H1 (cell line): ENCODE measurements at regions not wholly inside any gene's neighbourhood (a gene's known extent, or its start where the extent isn't known, plus 50 kb on each side); places are given as distances from the start of the nearest gene placed in this dataset.

Experiments used
- CTCF ChIA-PET: fragments of 300-600 bp; sonication (Branson Sonifier 250); formaldehyde crosslinking; loops from one replicate; lab custom pipeline; 2021; ENCODE audit not compliant: partially characterized antibody; lab: Charles Lee
- POLR2A ChIA-PET: fragments of 300-600 bp; sonication (Branson Sonifier 250); formaldehyde crosslinking; loops from one replicate; lab custom pipeline; 2021; ENCODE audit warnings: inconsistent platforms; ENCODE audit not compliant: partially characterized antibody; lab: Charles Lee
- DNase-seq, 2 experiments: peaks; one replicate each; pipeline versions ENCODE4 v3.0.0 to v3.0.0-alpha.2; 2010 to 2022; ENCODE audit warnings: low spot score in 2 of 2, low read depth in 1 of 2, mixed read lengths in 1 of 2
- FAIRE-seq: peaks from 2 replicates; lab custom pipeline; 2011; peaks lifted over from hg19 to GRCh38; lab: Jason Lieb, UNC
- H2AFZ ChIP-seq: 2 replicates; pipeline ENCODE4 v1.8.1; 2012; ENCODE audit warnings: low read length, inconsistent platforms
- H2AK5ac ChIP-seq: 2 replicates; pipeline ENCODE4 v1.6.1; 2013; ENCODE audit warnings: low read depth, low read length
- H2BK120ac ChIP-seq: replicated peaks from 2 replicates; pipeline ENCODE3; 2013; ENCODE audit warnings: low read depth, low read length, inconsistent platforms
- H2BK12ac ChIP-seq: 2 replicates; pipeline ENCODE4 v1.6.1; 2013; ENCODE audit warnings: low read depth, low read length
- H2BK15ac ChIP-seq: 2 replicates; pipeline ENCODE4 v1.6.1; 2013; ENCODE audit warnings: low read length
- H2BK20ac ChIP-seq: 2 replicates; pipeline ENCODE4 v1.6.1; 2013; ENCODE audit warnings: low read length
- H2BK5ac ChIP-seq: 2 replicates; pipeline ENCODE4 v1.6.1; 2013; ENCODE audit warnings: low read depth, low read length
- H3K14ac ChIP-seq: 2 replicates; pipeline ENCODE4 v1.6.1; 2013; ENCODE audit warnings: inconsistent platforms; ENCODE audit not compliant: insufficient read length
- H3K18ac ChIP-seq: 2 replicates; pipeline ENCODE4 v1.6.1; 2013; ENCODE audit warnings: low read length; ENCODE audit errors: extremely low read depth
- H3K23ac ChIP-seq: 2 replicates; pipeline ENCODE4 v1.6.1; 2013; ENCODE audit warnings: inconsistent platforms; ENCODE audit not compliant: insufficient read length
- H3K23me2 ChIP-seq: 2 replicates; pipeline ENCODE4 v1.6.1; 2013; ENCODE audit warnings: low read depth, low read length
- H3K27ac ChIP-seq: 2 replicates; pipeline ENCODE4 v1.6.1; 2011; ENCODE audit warnings: low read depth, low read length, inconsistent platforms
- H3K27me3 ChIP-seq, 4 experiments: replicated peaks in 1 of 4; 1 replicate in 1 of 4; 2 replicates in 3 of 4; pipeline versions ENCODE4 v1.6.1 to v1.8.1; 2011 to 2013; ENCODE audit warnings: low read length in 3 of 4, mild to moderate bottlenecking in 3 of 4, inconsistent platforms in 2 of 4, mixed read lengths in 2 of 4, moderate library complexity in 1 of 4; ENCODE audit not compliant: control insufficient read depth in 3 of 4, insufficient read depth in 3 of 4; ENCODE audit errors: extremely low read depth in 1 of 4
- H3K36me3 ChIP-seq, 4 experiments: 2 replicates each; pipeline versions ENCODE4 v1.6.1 to v1.8.1; 2011 to 2013; ENCODE audit warnings: mild to moderate bottlenecking in 4 of 4, low read length in 3 of 4, moderate library complexity in 2 of 4, control low read depth in 1 of 4, inconsistent platforms in 1 of 4; ENCODE audit not compliant: insufficient read depth in 4 of 4, control insufficient read depth in 2 of 4
- H3K4ac ChIP-seq: replicated peaks from 2 replicates; pipeline ENCODE3; 2013; ENCODE audit warnings: low read length, low read depth, mixed read lengths, inconsistent platforms; ENCODE audit not compliant: insufficient read length
- H3K4me1 ChIP-seq, 4 experiments: replicated peaks in 1 of 4; 1 replicate in 1 of 4; 2 replicates in 3 of 4; pipeline versions ENCODE4 v1.6.1 to v1.8.1; 2011 to 2013; ENCODE audit warnings: low read length in 3 of 4, inconsistent platforms in 2 of 4, mixed read lengths in 1 of 4; ENCODE audit not compliant: insufficient read depth in 4 of 4, control insufficient read depth in 3 of 4
- H3K4me2 ChIP-seq, 2 experiments: 2 replicates each; pipeline versions ENCODE4 v1.6.1 to v1.8.1; 2011 to 2013; ENCODE audit warnings: low read depth in 2 of 2, low read length in 2 of 2, control low read depth in 1 of 2, inconsistent platforms in 1 of 2, mild to moderate bottlenecking in 1 of 2; ENCODE audit not compliant: insufficient read depth in 1 of 2
- H3K4me3 ChIP-seq, 4 experiments: fragments of 200-600, 300-600 bp in 1 of 4; sonication (generic), shearing (Covaris generic), sonication (Bioruptor Twin) in 1 of 4; 2 replicates each; pipeline versions ENCODE4 v1.5.1 to v1.8.1; 2011 to 2016; ENCODE audit warnings: low read length in 4 of 4, low read depth in 3 of 4, control low read depth in 2 of 4, inconsistent platforms in 2 of 4, mild to moderate bottlenecking in 2 of 4, mixed read lengths in 1 of 4, moderate library complexity in 1 of 4; ENCODE audit not compliant: insufficient read depth in 2 of 4; ENCODE audit errors: extremely low read depth in 1 of 4
- H3K56ac ChIP-seq: replicated peaks from 2 replicates; pipeline ENCODE3; 2013; ENCODE audit warnings: low read depth, mild to moderate bottlenecking, mixed read lengths, low read length, inconsistent platforms; ENCODE audit not compliant: insufficient read length
- H3K79me1 ChIP-seq: 2 replicates; pipeline ENCODE4 v1.6.1; 2013; ENCODE audit warnings: low read depth, low read length, control low read depth
- H3K79me2 ChIP-seq, 2 experiments: 2 replicates each; pipeline versions ENCODE4 v1.6.1 to v1.8.1; 2012 to 2013; ENCODE audit warnings: low read length in 2 of 2, mild to moderate bottlenecking in 2 of 2, inconsistent platforms in 1 of 2; ENCODE audit not compliant: insufficient read depth in 2 of 2, control insufficient read depth in 1 of 2
- H3K9ac ChIP-seq, 4 experiments: replicated peaks in 1 of 4; 1 replicate in 1 of 4; 2 replicates in 3 of 4; pipeline versions ENCODE4 v1.6.1 to v1.8.1; 2011 to 2013; ENCODE audit warnings: low read depth in 3 of 4, low read length in 3 of 4, control low read depth in 2 of 4, mild to moderate bottlenecking in 2 of 4, moderate library complexity in 2 of 4, inconsistent platforms in 1 of 4; ENCODE audit errors: extremely low read depth in 1 of 4
- H3K9me3 ChIP-seq, 2 experiments: 2 replicates each; pipeline versions ENCODE4 v1.6.1 to v1.8.1; 2012 to 2013; ENCODE audit warnings: mild to moderate bottlenecking in 2 of 2, moderate library complexity in 2 of 2, control low read depth in 1 of 2, inconsistent platforms in 1 of 2, low read depth in 1 of 2, low read length in 1 of 2, mixed read lengths in 1 of 2; ENCODE audit not compliant: insufficient read depth in 2 of 2
- H4K20me1 ChIP-seq, 2 experiments: replicated peaks in 1 of 2; 2 replicates each; pipeline versions ENCODE3 to v1.8.1; 2011 to 2013; ENCODE audit warnings: inconsistent platforms in 2 of 2, low read length in 2 of 2, mild to moderate bottlenecking in 1 of 2; ENCODE audit not compliant: insufficient read depth in 2 of 2, control insufficient read depth in 1 of 2
- H4K5ac ChIP-seq: 2 replicates; pipeline ENCODE4 v1.6.1; 2013; ENCODE audit warnings: low read length, low read depth, mixed read lengths, inconsistent platforms; ENCODE audit not compliant: insufficient read length
- H4K8ac ChIP-seq: 2 replicates; pipeline ENCODE4 v1.8.0; 2013; ENCODE audit warnings: mild to moderate bottlenecking, moderate library complexity, low read length, inconsistent platforms; ENCODE audit not compliant: insufficient read depth; ENCODE audit errors: extremely low read depth
- H4K91ac ChIP-seq: replicated peaks from 2 replicates; pipeline ENCODE3; 2013; ENCODE audit warnings: low read length, mixed read lengths, inconsistent platforms; ENCODE audit not compliant: insufficient read length
- CHD2 ChIP-seq: IDR thresholded peaks from 2 replicates; pipeline ENCODE4 v1.6.1; 2012; ENCODE audit warnings: low read length, improper control_type of control experiment
- CTCF ChIP-seq, 3 experiments: IDR thresholded peaks; 1 replicate in 2 of 3; 2 replicates in 1 of 3; pipeline versions ENCODE4 v1.5.1 to v1.6.1; 2011; ENCODE audit warnings: low read length in 3 of 3, mild to moderate bottlenecking in 3 of 3, inconsistent platforms in 2 of 3, low read depth in 1 of 3, moderate library complexity in 1 of 3; ENCODE audit not compliant: insufficient read depth in 1 of 3; ENCODE audit errors: control extremely low read depth in 1 of 3
- JUN ChIP-seq: IDR thresholded peaks from 2 replicates; pipeline ENCODE4 v1.6.1; 2011; ENCODE audit warnings: low read depth, mild to moderate bottlenecking, improper control_type of control experiment, low read length
- NANOG ChIP-seq: IDR thresholded peaks from 2 replicates; pipeline ENCODE4 v1.6.1; 2011; ENCODE audit warnings: low read length, low read depth, mild to moderate bottlenecking, inconsistent platforms; ENCODE audit not compliant: insufficient read depth, poor library complexity, severe bottlenecking
- POU5F1 ChIP-seq: IDR thresholded peaks from 2 replicates; pipeline ENCODE4 v1.6.1; 2011; ENCODE audit warnings: low read depth, mild to moderate bottlenecking, low read length, moderate library complexity
- RFX5 ChIP-seq: IDR thresholded peaks from 2 replicates; pipeline ENCODE4 v1.6.1; 2011; ENCODE audit warnings: low read depth, low read length, improper control_type of control experiment, borderline replicate concordance
- SIN3A ChIP-seq, 2 experiments: IDR thresholded peaks in 1 of 2; conservative IDR thresholded peaks in 1 of 2; 2 replicates each; pipeline ENCODE4 v1.6.1; 2011 to 2012; ENCODE audit warnings: low read length in 2 of 2, improper control_type of control experiment in 1 of 2, low read depth in 1 of 2, mild to moderate bottlenecking in 1 of 2
- SP4 ChIP-seq: IDR thresholded peaks from 2 replicates; pipeline ENCODE4 v1.6.1; 2012; ENCODE audit warnings: low read length, inconsistent platforms
- TAF1 ChIP-seq: IDR thresholded peaks from 2 replicates; pipeline ENCODE4 v1.6.1; 2011; ENCODE audit warnings: mild to moderate bottlenecking, low read depth, low read length
- WGBS, 2 experiments: shearing (Covaris generic) in 1 of 2; methylation state at CpG; one replicate each; pipeline versions ENCODE4 v1.1.6 to v1.1.7; 2013 to 2015; ENCODE audit warnings: low lambda C conversion rate in 2 of 2, mixed read lengths in 2 of 2, inconsistent platforms in 1 of 2, low coverage in 1 of 2, missing lambda C conversion rate in 1 of 2; ENCODE audit not compliant: insufficient replicate concordance in 2 of 2, insufficient coverage in 1 of 2, insufficient read length in 1 of 2; ENCODE audit errors: extremely low coverage in 1 of 2, missing lambda C conversion rate in 1 of 2; 5-methylcytosine and 5-hydroxymethylcytosine counted together
- TF ChIP-seq, protein P1 (sequence below): IDR thresholded peaks from 2 replicates; pipeline ENCODE4 v1.6.1; 2012; ENCODE audit warnings: inconsistent platforms

GRCh38 chr18:22684268-22684667, 248.9 kb upstream of the RBBP8 start:
- POLR2A ChIA-PET: no interaction called here
- TF ChIP-seq SP4: no peak
- TF ChIP-seq CHD2: no peak
- TF ChIP-seq CTCF (IDR thresholded peaks at IDR 0.05; ENCODE audit: control extremely low read depth in 1 of 3, insufficient read depth in 1 of 3, low read depth in 1 of 3, low read length in 3 of 3): no peak
- TF ChIP-seq JUN: no peak
- TF ChIP-seq SIN3A (conservative IDR thresholded peaks at IDR 0.05 in 1 of 2, IDR thresholded peaks at IDR 0.05 in 1 of 2; ENCODE audit: low read depth in 1 of 2, low read length in 2 of 2): no peak
- no peak for TF ChIP-seq TAF1
- no peak for TF ChIP-seq RFX5
- TF ChIP-seq, protein P1, sequence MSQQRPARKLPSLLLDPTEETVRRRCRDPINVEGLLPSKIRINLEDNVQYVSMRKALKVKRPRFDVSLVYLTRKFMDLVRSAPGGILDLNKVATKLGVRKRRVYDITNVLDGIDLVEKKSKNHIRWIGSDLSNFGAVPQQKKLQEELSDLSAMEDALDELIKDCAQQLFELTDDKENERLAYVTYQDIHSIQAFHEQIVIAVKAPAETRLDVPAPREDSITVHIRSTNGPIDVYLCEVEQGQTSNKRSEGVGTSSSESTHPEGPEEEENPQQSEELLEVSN: no peak
- TF ChIP-seq NANOG: no peak
- TF ChIP-seq POU5F1: no peak
- TF ChIP-seq, all 59 proteins: peak for 0
- Histone ChIP-seq H2BK20ac (no peak overlapping the region), H2BK12ac (no peak overlapping the region), H3K27me3 (no peaks in the 10 kb centered on the region), H3K23me2 (no peaks in the 10 kb centered on the region), H2BK5ac (no peak overlapping the region), H3K79me2 (no peaks in the 10 kb centered on the region), H3K9me3 (peaks cover 12 to 14% of the 10 kb centered on the region in 2 experiments; a peak in 3 of 4 replicates), H3K4me2 (no peak overlapping the region), H4K8ac (no peak overlapping the region), H3K18ac (no peak overlapping the region), H3K27ac (no peak overlapping the region), H3K56ac (no peak overlapping the region), H3K9ac (no peak overlapping the region), H3K4me1 (no peaks in the 10 kb centered on the region), H3K14ac (no peak overlapping the region), H2BK15ac (no peak overlapping the region), H3K4ac (no peak overlapping the region), H3K4me3 (no peak overlapping the region), H4K20me1 (no peaks in the 10 kb centered on the region), H2BK120ac (no peak overlapping the region), H4K91ac (no peak overlapping the region), H3K79me1 (no peaks in the 10 kb centered on the region), H4K5ac (no peak overlapping the region), H2AFZ (no peak overlapping the region), H3K36me3 (no peaks in the 10 kb centered on the region; a peak in 1 of 8 replicates), H2AK5ac (no peak overlapping the region), H3K23ac (no peak overlapping the region)
- CTCF ChIA-PET: no interaction called here
- no peak for FAIRE-seq
- DNase-seq: no peak
- WGBS, 2 experiments: 87% methylated on average over 2 of the region's 2 CpGs; no CpG with 5 or more reads in 1 of the 2 experiments
